A549 (cell line): ENCODE measurements at regions not wholly inside any gene's neighbourhood (a gene's known extent, or its start where the extent isn't known, plus 50 kb on each side); places are given as distances from the start of the nearest gene placed in this dataset.

ENCODE experiments used
- ATAC-seq, 2 experiments: fragments of 200-7000 bp in 1 of 2; fragments of >200 bp in 1 of 2; cut with Nextera tagmentation in 1 of 2; cut with Tn5 transposase in 1 of 2; 3 replicates each; pipeline versions ENCODE4 v1.8.0 to v1.9.1; 2018 to 2020; ENCODE audit warnings: mild to moderate bottlenecking in 1 of 2, moderate library complexity in 1 of 2
- CTCF ChIA-PET: fragments of 300-600 bp; sonication (Branson Sonifier 250); formaldehyde crosslinking; extraction: SDS; loops from one replicate; lab custom pipeline; 2021; ENCODE audit warnings: antibody characterized with exemption, inconsistent platforms; lab: Yijun Ruan, JAX
- POLR2A ChIA-PET: fragments of 350-600 bp; formaldehyde crosslinking; extraction: SDS; loops from one replicate; lab custom pipeline; 2021; ENCODE audit warnings: antibody characterized with exemption, inconsistent platforms; lab: Yijun Ruan, JAX
- DNase-seq, 2 experiments: peaks; one replicate each; pipeline versions ENCODE4 v3.0.0 to v3.0.0-alpha.2; 2011 to 2016; ENCODE audit warnings: low read depth in 1 of 2, low spot score in 1 of 2
- FAIRE-seq: peaks from 2 replicates; lab custom pipeline; 2011; peaks lifted over from hg19 to GRCh38; lab: Jason Lieb, UNC
- H3K27ac ChIP-seq, 2 experiments: fragments of >200 bp; sonication (Bioruptor Twin); formaldehyde crosslinking; 3 replicates each; pipeline ENCODE4 v1.5.1; 2016 to 2017
- H3K4me1 ChIP-seq: fragments of >200 bp; sonication (Bioruptor Twin); formaldehyde crosslinking; 3 replicates; pipeline ENCODE4 v1.6.1; 2016
- H3K4me2 ChIP-seq: fragments of >200 bp; sonication (Bioruptor Twin); formaldehyde crosslinking; 3 replicates; pipeline ENCODE4 v1.6.1; 2016
- H3K4me3 ChIP-seq: fragments of >200 bp; sonication (Bioruptor Twin); formaldehyde crosslinking; 3 replicates; pipeline ENCODE4 v1.5.1; 2016
- H3K9me3 ChIP-seq: fragments of >200 bp; sonication (Bioruptor Twin); formaldehyde crosslinking; 3 replicates; pipeline ENCODE4 v1.6.1; 2016
- BHLHE40 ChIP-seq: IDR thresholded peaks from 2 replicates; pipeline ENCODE4 v1.6.1; 2012; ENCODE audit warnings: low read depth, low read length, inconsistent platforms
- CBX2 ChIP-seq: fragments of 200-600 bp; sonication (generic); IDR thresholded peaks from 2 replicates; pipeline ENCODE4 v1.6.1; 2016; ENCODE audit warnings: low read depth, mild to moderate bottlenecking, borderline replicate concordance
- CBX8 ChIP-seq: fragments of 200-600 bp; sonication (generic); IDR thresholded peaks from 2 replicates; pipeline ENCODE4 v1.6.1; 2016
- CHD4 ChIP-seq: fragments of 200-600 bp; sonication (generic); IDR thresholded peaks from 2 replicates; pipeline ENCODE4 v1.6.1; 2016; ENCODE audit warnings: antibody characterized with exemption, mild to moderate bottlenecking, borderline replicate concordance
- EHMT2 ChIP-seq: fragments of 200-600 bp; sonication (generic); IDR thresholded peaks from 2 replicates; pipeline ENCODE4 v1.6.1; 2016; ENCODE audit warnings: antibody characterized with exemption, low read depth, mild to moderate bottlenecking, moderate library complexity
- EP300 ChIP-seq, 2 experiments: fragments of >200 bp; sonication (Bioruptor Twin); formaldehyde crosslinking; IDR thresholded peaks; 2 replicates in 1 of 2; 3 replicates in 1 of 2; pipeline ENCODE4 v1.6.1; 2016 to 2017
- FOSL2 ChIP-seq, 2 experiments: fragments of 450-650 bp in 1 of 2; fragments of >200 bp in 1 of 2; sonication (Bioruptor Twin) in 1 of 2; formaldehyde crosslinking; IDR thresholded peaks; 2 replicates each; pipeline versions ENCODE4 v1.5.0 to v1.6.1; 2016 to 2020; ENCODE audit warnings: mild to moderate bottlenecking in 1 of 2, moderate library complexity in 1 of 2
- FOXS1 ChIP-seq: fragments of 250-450 bp; sonication (Bioruptor Pico); IDR thresholded peaks from 2 replicates; pipeline ENCODE4 v1.5.0; 2020; ENCODE audit warnings: mild to moderate bottlenecking, moderate library complexity
- HDAC2 ChIP-seq: fragments of 200-600 bp; sonication (generic); IDR thresholded peaks from 2 replicates; pipeline ENCODE4 v1.6.1; 2016
- HOXB13 ChIP-seq: fragments of 250-450 bp; sonication (Bioruptor Pico); IDR thresholded peaks from 2 replicates; pipeline ENCODE4 v1.5.0; 2020; ENCODE audit warnings: low read depth, mild to moderate bottlenecking, moderate library complexity
- HOXB5 ChIP-seq: fragments of 250-450 bp; sonication (Bioruptor Pico); IDR thresholded peaks from 2 replicates; pipeline ENCODE4 v1.5.0; 2020; ENCODE audit warnings: mild to moderate bottlenecking, moderate library complexity
- JUN ChIP-seq, 2 experiments: fragments of >200 bp; sonication (Bioruptor Twin); formaldehyde crosslinking; IDR thresholded peaks; 2 replicates in 1 of 2; 3 replicates in 1 of 2; pipeline ENCODE4 v1.6.1; 2016 to 2017
- KDM1A ChIP-seq: fragments of 200-600 bp; sonication (generic); IDR thresholded peaks from 2 replicates; pipeline ENCODE4 v1.6.1; 2016; ENCODE audit warnings: low read depth, mild to moderate bottlenecking
- MAFK ChIP-seq: fragments of 450-650 bp; IDR thresholded peaks from 2 replicates; pipeline ENCODE4 v1.6.1; 2014; ENCODE audit not compliant: partially characterized antibody
- NR3C1 ChIP-seq: fragments of >200 bp; sonication (Bioruptor Twin); formaldehyde crosslinking; IDR thresholded peaks from 3 replicates; pipeline ENCODE4 v1.6.1; 2017
- PHF8 ChIP-seq: fragments of 200-600 bp; sonication (generic); IDR thresholded peaks from 2 replicates; pipeline ENCODE4 v1.6.1; 2016; ENCODE audit warnings: low read depth, mild to moderate bottlenecking, antibody characterized with exemption, moderate library complexity, borderline replicate concordance
- RAD21 ChIP-seq, 2 experiments: fragments of >200 bp in 1 of 2; sonication (Bioruptor Twin) in 1 of 2; formaldehyde crosslinking in 1 of 2; IDR thresholded peaks in 1 of 2; conservative IDR thresholded peaks in 1 of 2; 2 replicates in 1 of 2; 3 replicates in 1 of 2; pipeline ENCODE4 v1.6.1; 2012 to 2018; ENCODE audit warnings: inconsistent platforms in 1 of 2
- RFX5 ChIP-seq: fragments of 450-650 bp; IDR thresholded peaks from 2 replicates; pipeline ENCODE4 v1.7.1; 2014; ENCODE audit warnings: antibody characterized with exemption, mild to moderate bottlenecking, moderate library complexity
- RNF2 ChIP-seq: fragments of 200-600 bp; sonication (generic); IDR thresholded peaks from 2 replicates; pipeline ENCODE4 v1.6.1; 2016; ENCODE audit warnings: low read depth, mild to moderate bottlenecking, antibody characterized with exemption, moderate library complexity, borderline replicate concordance
- TFCP2L1 ChIP-seq: fragments of 250-450 bp; sonication (Bioruptor Pico); IDR thresholded peaks from 2 replicates; pipeline ENCODE4 v1.5.0; 2021; ENCODE audit warnings: mild to moderate bottlenecking
- TP53 ChIP-seq: fragments of 250-450 bp; sonication (Bioruptor Pico); IDR thresholded peaks from 2 replicates; pipeline ENCODE4 v1.5.0; 2021; ENCODE audit warnings: mild to moderate bottlenecking, moderate library complexity
- ZC3H11A ChIP-seq: fragments of 450-650 bp; IDR thresholded peaks from 2 replicates; pipeline ENCODE4 v1.6.1; 2014; ENCODE audit warnings: antibody characterized with exemption, mild to moderate bottlenecking
- ZFP36 ChIP-seq: fragments of 450-650 bp; IDR thresholded peaks from 2 replicates; pipeline ENCODE4 v1.6.1; 2014; ENCODE audit warnings: borderline replicate concordance; ENCODE audit not compliant: partially characterized antibody
- WGBS: methylation state at CpG from one replicate; pipeline ENCODE4 v1.1.6; 2017; ENCODE audit errors: missing lambda C conversion rate; 5-methylcytosine and 5-hydroxymethylcytosine counted together
- TF ChIP-seq, protein P1 (sequence below): fragments of 150-350 bp; IDR thresholded peaks from 2 replicates; pipeline ENCODE4 v1.6.1; 2014; ENCODE audit warnings: low read depth, mild to moderate bottlenecking, low read length
- TF ChIP-seq, protein P2 (sequence below): fragments of 250-450 bp; sonication (Bioruptor Pico); IDR thresholded peaks from 2 replicates; pipeline ENCODE4 v1.5.0; 2020; ENCODE audit warnings: low read depth, mild to moderate bottlenecking, moderate library complexity
- TF ChIP-seq, protein P3 (sequence below): fragments of >200 bp; sonication (Bioruptor Twin); formaldehyde crosslinking; IDR thresholded peaks from 3 replicates; pipeline ENCODE4 v1.5.1; 2016

GRCh38 chr12:58217130-58217529, 275.8 kb downstream of the ATP23 start:
- CTCF ChIA-PET = no interaction called here
- no peak overlapping the region for H3K4me3 ChIP-seq
- no peaks in the 10 kb centered on the region for H3K9me3 ChIP-seq
- H3K4me2 ChIP-seq = no peak overlapping the region
- H3K27ac ChIP-seq = no peak overlapping the region
- no peaks in the 10 kb centered on the region for H3K4me1 ChIP-seq
- DNase-seq (no peak), FAIRE-seq (no peak), ATAC-seq (no peak)
- WGBS = 36% methylated on average over 1 of the region's 1 CpG
- POLR2A ChIA-PET = no interaction called here
- TF ChIP-seq RNF2 (no peak), KDM1A (no peak), HDAC2 (no peak), TP53 (CRISPR knock-in tag) (no peak), CBX8 (no peak), TFCP2L1 (CRISPR knock-in tag) (no peak), ZC3H11A (no peak), RFX5 (no peak), ZFP36 (no peak), HOXB5 (CRISPR knock-in tag) (no peak)
- TF ChIP-seq, protein P1, sequence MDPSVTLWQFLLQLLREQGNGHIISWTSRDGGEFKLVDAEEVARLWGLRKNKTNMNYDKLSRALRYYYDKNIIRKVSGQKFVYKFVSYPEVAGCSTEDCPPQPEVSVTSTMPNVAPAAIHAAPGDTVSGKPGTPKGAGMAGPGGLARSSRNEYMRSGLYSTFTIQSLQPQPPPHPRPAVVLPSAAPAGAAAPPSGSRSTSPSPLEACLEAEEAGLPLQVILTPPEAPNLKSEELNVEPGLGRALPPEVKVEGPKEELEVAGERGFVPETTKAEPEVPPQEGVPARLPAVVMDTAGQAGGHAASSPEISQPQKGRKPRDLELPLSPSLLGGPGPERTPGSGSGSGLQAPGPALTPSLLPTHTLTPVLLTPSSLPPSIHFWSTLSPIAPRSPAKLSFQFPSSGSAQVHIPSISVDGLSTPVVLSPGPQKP = no peak

DNA sequence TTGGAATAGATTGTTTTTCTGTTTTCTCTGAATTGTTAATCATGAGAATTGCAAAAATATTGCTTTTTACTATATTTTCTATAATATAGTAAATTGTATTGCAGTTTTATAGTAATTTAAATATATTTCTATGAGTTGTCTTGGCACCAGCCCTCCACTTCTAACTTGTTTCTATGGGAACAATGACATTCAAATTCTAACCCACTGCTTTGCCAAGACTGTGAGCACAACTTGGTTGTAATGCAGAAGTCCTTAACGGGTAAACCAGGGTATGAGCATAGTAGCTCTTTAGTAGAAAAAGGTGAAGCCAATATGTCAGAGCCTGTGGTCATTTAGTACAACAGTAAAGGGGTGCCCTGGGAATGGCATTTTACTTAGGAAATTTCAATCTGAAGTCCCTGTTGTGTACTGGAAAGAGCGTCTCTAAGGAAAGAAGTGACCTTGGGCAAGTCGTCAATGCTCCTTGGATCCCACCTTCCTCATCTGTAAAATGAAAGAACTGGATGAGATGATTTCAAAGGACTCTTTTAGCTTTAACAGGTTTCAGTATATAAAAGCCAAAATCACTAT, 283.3 kb downstream of the ATP23 start:
- ChIA-PET POLR2A (no interaction called here), CTCF (no interaction called here)
- H3K4me2 ChIP-seq = no peak overlapping the region
- ATAC-seq (no peak), FAIRE-seq (no peak), DNase-seq (no peak)
- no peaks in the 10 kb centered on the region for H3K4me1 ChIP-seq
- H3K4me3 ChIP-seq = no peak overlapping the region
- H3K9me3 ChIP-seq = no peaks in the 10 kb centered on the region
- TF ChIP-seq CBX2 = no peak
- no peak for TF ChIP-seq EP300 (IDR thresholded peaks at IDR 0.05)
- TF ChIP-seq NR3C1 = no peak
- TF ChIP-seq FOXS1 (CRISPR knock-in tag) = no peak
- TF ChIP-seq EHMT2 = no peak
- no peak for TF ChIP-seq FOSL2 (IDR thresholded peaks at IDR 0.05)
- TF ChIP-seq FOSL2 (CRISPR knock-in tag; IDR thresholded peaks at IDR 0.05) = no peak
- TF ChIP-seq, protein P2, sequence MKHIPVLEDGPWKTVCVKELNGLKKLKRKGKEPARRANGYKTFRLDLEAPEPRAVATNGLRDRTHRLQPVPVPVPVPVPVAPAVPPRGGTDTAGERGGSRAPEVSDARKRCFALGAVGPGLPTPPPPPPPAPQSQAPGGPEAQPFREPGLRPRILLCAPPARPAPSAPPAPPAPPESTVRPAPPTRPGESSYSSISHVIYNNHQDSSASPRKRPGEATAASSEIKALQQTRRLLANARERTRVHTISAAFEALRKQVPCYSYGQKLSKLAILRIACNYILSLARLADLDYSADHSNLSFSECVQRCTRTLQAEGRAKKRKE (CRISPR knock-in tag) = no peak
- no peak for TF ChIP-seq CHD4
- TF ChIP-seq HOXB5 (CRISPR knock-in tag) = no peak
- TF ChIP-seq BHLHE40 = no peak
- no peak for TF ChIP-seq RNF2
- no peak for TF ChIP-seq RAD21 (conservative IDR thresholded peaks at IDR 0.05 in 1 of 2, IDR thresholded peaks at IDR 0.05 in 1 of 2)
- TF ChIP-seq, protein P3, sequence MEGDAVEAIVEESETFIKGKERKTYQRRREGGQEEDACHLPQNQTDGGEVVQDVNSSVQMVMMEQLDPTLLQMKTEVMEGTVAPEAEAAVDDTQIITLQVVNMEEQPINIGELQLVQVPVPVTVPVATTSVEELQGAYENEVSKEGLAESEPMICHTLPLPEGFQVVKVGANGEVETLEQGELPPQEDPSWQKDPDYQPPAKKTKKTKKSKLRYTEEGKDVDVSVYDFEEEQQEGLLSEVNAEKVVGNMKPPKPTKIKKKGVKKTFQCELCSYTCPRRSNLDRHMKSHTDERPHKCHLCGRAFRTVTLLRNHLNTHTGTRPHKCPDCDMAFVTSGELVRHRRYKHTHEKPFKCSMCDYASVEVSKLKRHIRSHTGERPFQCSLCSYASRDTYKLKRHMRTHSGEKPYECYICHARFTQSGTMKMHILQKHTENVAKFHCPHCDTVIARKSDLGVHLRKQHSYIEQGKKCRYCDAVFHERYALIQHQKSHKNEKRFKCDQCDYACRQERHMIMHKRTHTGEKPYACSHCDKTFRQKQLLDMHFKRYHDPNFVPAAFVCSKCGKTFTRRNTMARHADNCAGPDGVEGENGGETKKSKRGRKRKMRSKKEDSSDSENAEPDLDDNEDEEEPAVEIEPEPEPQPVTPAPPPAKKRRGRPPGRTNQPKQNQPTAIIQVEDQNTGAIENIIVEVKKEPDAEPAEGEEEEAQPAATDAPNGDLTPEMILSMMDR = no peak
- no peak for TF ChIP-seq RFX5
- TF ChIP-seq JUN (IDR thresholded peaks at IDR 0.05) = no peak
- TF ChIP-seq HOXB13 (CRISPR knock-in tag) = no peak
- no peak for TF ChIP-seq PHF8
- TF ChIP-seq MAFK = no peak
- no peak overlapping the region for H3K27ac ChIP-seq
- 45% methylated on average over 3 of the region's 3 CpGs for WGBS
